ENCODE measurements at regions not wholly inside any gene's neighbourhood (a gene's known extent, or its start where the extent isn't known, plus 50 kb on each side); places are given as distances from the start of the nearest gene placed in this dataset.

GRCh38 chr21:35316933-35317332, 267.8 kb upstream of the RUNX1 start:
- Histone ChIP-seq H3K27ac (no peak overlapping the region), H3K27me3 (no peaks in the 10 kb centered on the region), H3K36me3 (no peaks in the 10 kb centered on the region), H3K9me3 (no peaks in the 10 kb centered on the region), H3K4me3 (no peak overlapping the region), H3K4me1 (no peaks in the 10 kb centered on the region)
- TF ChIP-seq CTCF (IDR thresholded peaks at IDR 0.05) (no peak), POLR2A (IDR thresholded peaks at IDR 0.05) (no peak)
- no peak for DNase-seq

GRCh38 chr21:35316456-35316855, 267.4 kb upstream of the RUNX1 start:
- no peak for DNase-seq
- H3K27ac ChIP-seq: no peak overlapping the region
- no peaks in the 10 kb centered on the region for H3K36me3 ChIP-seq
- TF ChIP-seq POLR2A (IDR thresholded peaks at IDR 0.05) (no peak), CTCF (IDR thresholded peaks at IDR 0.05) (no peak)
- H3K27me3 ChIP-seq: no peaks in the 10 kb centered on the region
- H3K4me3 ChIP-seq: no peak overlapping the region
- H3K9me3 ChIP-seq: no peaks in the 10 kb centered on the region
- H3K4me1 ChIP-seq: no peaks in the 10 kb centered on the region

GRCh38 chr21:35314857-35315582, 265.9 kb upstream of the RUNX1 start:
- Histone ChIP-seq H3K4me3 (no peak overlapping the region), H3K9me3 (no peaks in the 10 kb centered on the region), H3K27ac (peak overlapping the region in 1 of 4 donors; percentile 4), H3K27me3 (no peaks in the 10 kb centered on the region), H3K36me3 (no peaks in the 10 kb centered on the region), H3K4me1 (no peaks in the 10 kb centered on the region)
- no peak for DNase-seq
- no peak for TF ChIP-seq POLR2A (IDR thresholded peaks at IDR 0.05)
- TF ChIP-seq CTCF (IDR thresholded peaks at IDR 0.05): no peak

GRCh38 chr21:35311985-35312384, 262.9 kb upstream of the RUNX1 start:
- no peaks in the 10 kb centered on the region for H3K4me1 ChIP-seq
- no peaks in the 10 kb centered on the region for H3K27me3 ChIP-seq
- no peak overlapping the region for H3K27ac ChIP-seq
- H3K9me3 ChIP-seq: no peaks in the 10 kb centered on the region
- H3K36me3 ChIP-seq: no peaks in the 10 kb centered on the region
- TF ChIP-seq POLR2A (IDR thresholded peaks at IDR 0.05): no peak
- TF ChIP-seq CTCF (IDR thresholded peaks at IDR 0.05): no peak
- no peak for DNase-seq
- H3K4me3 ChIP-seq: no peak overlapping the region

GRCh38 chr21:35309316-35309715, 260.2 kb upstream of the RUNX1 start:
- H3K4me1 ChIP-seq: no peaks in the 10 kb centered on the region
- no peak for DNase-seq
- no peaks in the 10 kb centered on the region for H3K36me3 ChIP-seq
- TF ChIP-seq POLR2A (IDR thresholded peaks at IDR 0.05): no peak
- no peak for TF ChIP-seq CTCF (IDR thresholded peaks at IDR 0.05)
- no peak overlapping the region for H3K27ac ChIP-seq
- H3K27me3 ChIP-seq: no peaks in the 10 kb centered on the region
- no peak overlapping the region for H3K4me3 ChIP-seq
- no peaks in the 10 kb centered on the region for H3K9me3 ChIP-seq

- no peaks in the 10 kb centered on the region for H3K36me3 ChIP-seq
- TF ChIP-seq POLR2A (IDR thresholded peaks at IDR 0.05) (no peak), CTCF (IDR thresholded peaks at IDR 0.05) (no peak)
- H3K9me3 ChIP-seq: no peaks in the 10 kb centered on the region
- H3K4me1 ChIP-seq: no peaks in the 10 kb centered on the region
- DNase-seq: no peak
- no peaks in the 10 kb centered on the region for H3K27me3 ChIP-seq
- H3K27ac ChIP-seq: no peak overlapping the region
- H3K4me3 ChIP-seq: no peak overlapping the region
Measured at GRCh38 chr21:35303085-35303484, 254.0 kb upstream of the RUNX1 start.
